Gastrocnemius medialis (tissue), 4 donors: ENCODE measurements at regions not wholly inside any gene's neighbourhood (a gene's known extent, or its start where the extent isn't known, plus 50 kb on each side); places are given as distances from the start of the nearest gene placed in this dataset.

Source experiments
- POLR2A ChIP-seq, 2 donors: fragments of 450-650 bp; IDR thresholded peaks; one replicate each; pipeline ENCODE4 v1.6.1; 2017; ENCODE audit warnings: antibody characterized with exemption in 2 of 2, mild to moderate bottlenecking in 2 of 2, moderate library complexity in 2 of 2
- TF ChIP-seq, protein P1 (sequence below), 5 experiments: fragments of 450-650 bp in 3 of 5; fragments of 200-600 bp in 2 of 5; sonication (generic) in 2 of 5; IDR thresholded peaks in 4 of 5; conservative IDR thresholded peaks in 1 of 5; 1 replicate in 4 of 5; 2 replicates in 1 of 5; pipeline ENCODE4 v1.5.1; 2016 to 2019; ENCODE audit warnings: antibody characterized with exemption in 5 of 5, mild to moderate bottlenecking in 3 of 5, moderate library complexity in 3 of 5

DNA sequence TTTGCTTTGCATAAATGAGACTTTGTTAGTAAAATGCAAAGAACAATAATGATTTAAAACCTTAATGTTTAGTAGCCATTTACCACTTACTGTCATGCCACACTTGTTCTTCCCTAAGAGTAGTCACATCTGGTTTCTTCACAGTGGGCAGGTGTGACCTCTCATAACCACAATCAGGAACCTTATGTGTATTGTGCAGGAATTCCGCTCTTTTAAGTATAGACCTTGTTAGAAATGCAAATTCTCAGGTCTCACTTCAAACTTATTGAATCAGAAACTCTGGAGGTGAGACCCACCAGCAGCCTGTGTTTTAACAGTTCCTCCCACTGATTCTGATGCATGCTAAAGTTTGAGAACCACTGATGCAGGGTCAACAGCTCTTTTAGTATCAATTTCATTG is 518.8 kb upstream of the MEX3C start:
- TF ChIP-seq, protein P1, sequence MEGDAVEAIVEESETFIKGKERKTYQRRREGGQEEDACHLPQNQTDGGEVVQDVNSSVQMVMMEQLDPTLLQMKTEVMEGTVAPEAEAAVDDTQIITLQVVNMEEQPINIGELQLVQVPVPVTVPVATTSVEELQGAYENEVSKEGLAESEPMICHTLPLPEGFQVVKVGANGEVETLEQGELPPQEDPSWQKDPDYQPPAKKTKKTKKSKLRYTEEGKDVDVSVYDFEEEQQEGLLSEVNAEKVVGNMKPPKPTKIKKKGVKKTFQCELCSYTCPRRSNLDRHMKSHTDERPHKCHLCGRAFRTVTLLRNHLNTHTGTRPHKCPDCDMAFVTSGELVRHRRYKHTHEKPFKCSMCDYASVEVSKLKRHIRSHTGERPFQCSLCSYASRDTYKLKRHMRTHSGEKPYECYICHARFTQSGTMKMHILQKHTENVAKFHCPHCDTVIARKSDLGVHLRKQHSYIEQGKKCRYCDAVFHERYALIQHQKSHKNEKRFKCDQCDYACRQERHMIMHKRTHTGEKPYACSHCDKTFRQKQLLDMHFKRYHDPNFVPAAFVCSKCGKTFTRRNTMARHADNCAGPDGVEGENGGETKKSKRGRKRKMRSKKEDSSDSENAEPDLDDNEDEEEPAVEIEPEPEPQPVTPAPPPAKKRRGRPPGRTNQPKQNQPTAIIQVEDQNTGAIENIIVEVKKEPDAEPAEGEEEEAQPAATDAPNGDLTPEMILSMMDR (IDR thresholded peaks at IDR 0.05 in 4 of 5, conservative IDR thresholded peaks at IDR 0.05 in 1 of 5) = no peak
- no peak for TF ChIP-seq POLR2A (IDR thresholded peaks at IDR 0.05)
